ENCODE measurements at regions not wholly inside any gene's neighbourhood (a gene's known extent, or its start where the extent isn't known, plus 50 kb on each side); places are given as distances from the start of the nearest gene placed in this dataset.

DNA sequence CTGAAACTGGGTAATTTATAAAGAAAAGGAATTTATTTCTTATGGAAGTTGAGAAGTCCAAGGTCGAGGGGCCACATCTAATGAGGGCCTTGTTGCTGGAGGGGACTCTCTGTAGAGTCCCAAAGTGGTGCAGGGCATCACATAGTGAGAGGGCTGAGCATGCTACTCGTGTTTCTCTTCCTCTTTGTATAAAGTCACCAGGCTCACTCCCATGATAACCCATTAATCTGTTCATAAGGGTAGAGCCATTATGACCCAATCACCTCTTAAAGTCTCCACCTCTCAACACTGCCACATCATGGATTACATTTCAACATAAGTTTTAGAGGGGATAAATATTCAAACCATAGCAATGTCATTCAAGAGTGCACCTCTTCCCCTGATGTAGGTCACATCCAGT lies 79.1 kb upstream of the ATP2B1 start:
- no peaks in the 10 kb centered on the region for H3K36me3 ChIP-seq
- intact Hi-C loops (cut with DNase I), result no loop called here
- no peaks in the 10 kb centered on the region for H3K4me1 ChIP-seq
- no peaks in the 10 kb centered on the region for H3K9me3 ChIP-seq
- no peak overlapping the region for H3K27ac ChIP-seq
- 56 to 77% methylated on average over 2 of the region's 2 CpGs for WGBS, 2 donors
- DNase-seq, result no peak
- H3K27me3 ChIP-seq, result no peaks in the 10 kb centered on the region
- TF ChIP-seq, protein P1, sequence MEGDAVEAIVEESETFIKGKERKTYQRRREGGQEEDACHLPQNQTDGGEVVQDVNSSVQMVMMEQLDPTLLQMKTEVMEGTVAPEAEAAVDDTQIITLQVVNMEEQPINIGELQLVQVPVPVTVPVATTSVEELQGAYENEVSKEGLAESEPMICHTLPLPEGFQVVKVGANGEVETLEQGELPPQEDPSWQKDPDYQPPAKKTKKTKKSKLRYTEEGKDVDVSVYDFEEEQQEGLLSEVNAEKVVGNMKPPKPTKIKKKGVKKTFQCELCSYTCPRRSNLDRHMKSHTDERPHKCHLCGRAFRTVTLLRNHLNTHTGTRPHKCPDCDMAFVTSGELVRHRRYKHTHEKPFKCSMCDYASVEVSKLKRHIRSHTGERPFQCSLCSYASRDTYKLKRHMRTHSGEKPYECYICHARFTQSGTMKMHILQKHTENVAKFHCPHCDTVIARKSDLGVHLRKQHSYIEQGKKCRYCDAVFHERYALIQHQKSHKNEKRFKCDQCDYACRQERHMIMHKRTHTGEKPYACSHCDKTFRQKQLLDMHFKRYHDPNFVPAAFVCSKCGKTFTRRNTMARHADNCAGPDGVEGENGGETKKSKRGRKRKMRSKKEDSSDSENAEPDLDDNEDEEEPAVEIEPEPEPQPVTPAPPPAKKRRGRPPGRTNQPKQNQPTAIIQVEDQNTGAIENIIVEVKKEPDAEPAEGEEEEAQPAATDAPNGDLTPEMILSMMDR (IDR thresholded peaks at IDR 0.05), result no peak
- TF ChIP-seq POLR2A (IDR thresholded peaks at IDR 0.05), result no peak
- H3K4me3 ChIP-seq (replicated peaks in 1 of 3), result no peak overlapping the region

DNA sequence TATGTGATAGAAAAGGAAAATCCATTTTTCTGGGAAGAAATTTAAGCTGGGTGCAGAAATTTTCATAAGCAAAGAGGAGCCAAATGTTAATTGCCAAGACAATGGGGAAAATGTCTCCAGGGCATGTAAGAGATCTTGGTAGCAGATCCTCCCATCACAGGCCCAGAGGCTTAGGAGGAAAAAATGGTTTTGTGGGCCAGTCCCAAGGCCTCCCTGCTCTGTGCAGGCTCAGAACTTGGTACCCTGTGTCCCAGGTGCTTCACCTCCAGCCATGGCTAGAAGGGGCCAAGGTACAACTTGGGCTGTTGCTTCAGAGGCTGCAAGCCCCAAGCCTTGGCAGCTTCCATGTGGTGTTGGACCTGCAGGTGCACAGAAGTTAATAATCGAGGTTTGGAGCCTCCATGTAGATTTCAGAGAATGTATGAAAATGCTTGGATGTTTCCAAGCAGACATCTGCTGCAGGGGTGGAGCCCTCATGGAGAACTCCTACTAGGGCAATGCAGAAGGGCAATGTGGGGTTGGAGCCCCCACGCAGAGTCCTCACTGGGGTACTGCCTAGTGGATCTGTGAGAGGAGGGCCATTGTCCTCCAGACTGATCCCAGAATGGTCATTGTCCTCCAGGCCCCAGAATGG lies 77.7 kb upstream of the ATP2B1 start:
- H3K4me1 ChIP-seq, result no peaks in the 10 kb centered on the region
- no peaks in the 10 kb centered on the region for H3K36me3 ChIP-seq
- no peaks in the 10 kb centered on the region for H3K9me3 ChIP-seq
- no peaks in the 10 kb centered on the region for H3K27me3 ChIP-seq
- no peak for DNase-seq
- no peak overlapping the region for H3K4me3 ChIP-seq (replicated peaks in 1 of 3)
- 82 to 92% methylated on average over 2 of the region's 2 CpGs for WGBS, 2 donors
- no peak overlapping the region for H3K27ac ChIP-seq
- TF ChIP-seq POLR2A (IDR thresholded peaks at IDR 0.05), result no peak
- TF ChIP-seq, protein P1 (IDR thresholded peaks at IDR 0.05), result no peak
- intact Hi-C loops (cut with DNase I), result no loop called here

DNA sequence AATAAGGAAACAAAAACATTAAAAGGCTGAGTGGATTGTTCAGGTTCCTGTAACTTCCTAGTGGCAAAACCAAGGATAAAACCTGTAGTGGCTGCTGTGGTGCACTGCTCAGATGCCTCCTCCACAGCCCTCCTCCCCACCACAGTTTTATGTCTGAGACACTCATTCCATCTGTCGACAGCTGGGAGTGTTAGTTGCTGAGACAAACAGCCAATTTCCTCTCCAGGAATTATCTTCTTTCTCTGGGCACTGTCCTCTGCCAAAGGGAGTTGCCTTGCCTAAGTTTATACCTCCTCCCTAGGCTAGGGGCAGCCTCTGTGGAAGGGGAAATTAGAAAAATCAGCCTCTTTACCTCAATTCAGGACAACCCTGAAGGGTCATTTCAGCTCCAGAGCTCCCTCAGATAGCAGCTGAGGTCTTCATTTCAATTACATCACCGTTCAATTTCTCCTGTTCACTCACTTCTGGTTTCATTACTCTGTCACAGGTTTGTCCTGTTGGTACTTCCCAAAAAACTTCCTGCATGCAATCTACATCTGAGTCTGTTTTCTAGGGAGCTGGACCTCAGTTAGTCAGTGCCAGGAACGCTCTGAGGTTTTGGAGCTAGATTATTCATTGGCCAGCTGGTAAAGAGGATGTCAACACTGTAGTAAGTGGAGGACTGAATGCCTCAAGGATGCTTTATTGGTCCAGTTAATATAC lies 74.9 kb upstream of the ATP2B1 start:
- no peaks in the 10 kb centered on the region for H3K36me3 ChIP-seq
- DNase-seq, result no peak
- H3K4me3 ChIP-seq (replicated peaks in 1 of 3), result no peak overlapping the region
- intact Hi-C loops (cut with DNase I), result no loop called here
- no peaks in the 10 kb centered on the region for H3K27me3 ChIP-seq
- no peaks in the 10 kb centered on the region for H3K4me1 ChIP-seq
- TF ChIP-seq, protein P1 (IDR thresholded peaks at IDR 0.05), result no peak
- TF ChIP-seq POLR2A (IDR thresholded peaks at IDR 0.05), result no peak
- WGBS, 2 donors, result 48 to 53% methylated on average over 3 of the region's 3 CpGs
- no peak overlapping the region for H3K27ac ChIP-seq
- no peaks in the 10 kb centered on the region for H3K9me3 ChIP-seq

DNA sequence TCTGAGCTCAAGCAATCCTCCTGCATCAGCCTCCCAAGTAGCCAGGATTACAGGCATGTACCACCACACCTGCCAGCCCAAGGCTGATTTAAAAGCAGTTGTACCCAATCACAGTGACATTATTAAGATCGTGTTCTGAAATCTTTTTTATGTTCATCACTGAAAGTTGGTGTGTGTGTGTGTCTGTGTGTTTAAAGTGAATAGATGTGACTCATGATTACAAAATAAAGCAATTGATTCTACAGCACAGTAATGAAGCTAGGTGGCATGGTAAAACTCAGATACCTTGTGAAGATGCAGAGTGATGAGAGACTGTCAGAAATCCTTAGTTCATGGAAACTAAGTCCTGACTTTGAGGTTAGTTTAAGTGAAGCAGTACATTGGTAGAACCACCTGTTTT lies 74.2 kb upstream of the ATP2B1 start:
- no peak for DNase-seq
- H3K27ac ChIP-seq, result no peak overlapping the region
- no peak for TF ChIP-seq POLR2A (IDR thresholded peaks at IDR 0.05)
- H3K4me1 ChIP-seq, result no peaks in the 10 kb centered on the region
- intact Hi-C loops (cut with DNase I), result no loop called here
- no peaks in the 10 kb centered on the region for H3K36me3 ChIP-seq
- WGBS, 2 donors, result 86 to 89% methylated on average over 1 of the region's 1 CpG
- H3K4me3 ChIP-seq (replicated peaks in 1 of 3), result no peak overlapping the region
- no peaks in the 10 kb centered on the region for H3K27me3 ChIP-seq
- H3K9me3 ChIP-seq, result no peaks in the 10 kb centered on the region

DNA sequence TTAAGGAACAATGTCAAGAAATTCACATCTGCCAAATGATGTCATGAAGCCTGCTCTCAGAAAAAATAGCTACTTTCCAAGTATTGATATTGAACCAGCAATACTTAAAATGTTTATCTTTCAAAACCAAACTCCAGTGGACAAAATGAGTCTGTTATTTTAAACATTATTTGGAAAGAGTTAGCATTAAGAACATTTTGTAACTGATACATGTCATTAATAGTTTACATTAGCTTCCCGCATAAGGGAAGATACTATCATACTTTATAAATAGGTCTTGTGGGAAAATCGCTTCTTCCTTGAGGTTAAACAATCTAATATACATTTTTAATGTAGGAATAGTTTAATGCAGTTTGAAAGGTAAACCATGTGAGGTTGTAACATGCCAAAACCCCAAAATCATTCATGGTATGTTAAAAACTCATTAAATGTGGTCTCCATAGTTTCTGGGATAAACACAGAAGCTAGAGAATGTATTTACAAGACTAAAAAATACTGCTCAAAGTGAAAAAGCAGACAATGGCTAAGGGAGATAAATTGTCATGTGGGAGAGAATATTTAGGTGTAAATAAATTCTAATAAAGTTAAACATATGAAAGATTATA lies 73.4 kb upstream of the ATP2B1 start:
- WGBS, 2 donors, result 87 to 88% methylated on average over 2 of the region's 2 CpGs
- no peaks in the 10 kb centered on the region for H3K36me3 ChIP-seq
- H3K4me1 ChIP-seq, result no peaks in the 10 kb centered on the region
- no peaks in the 10 kb centered on the region for H3K9me3 ChIP-seq
- H3K4me3 ChIP-seq (replicated peaks in 1 of 3), result no peak overlapping the region
- no peak overlapping the region for H3K27ac ChIP-seq
- no peaks in the 10 kb centered on the region for H3K27me3 ChIP-seq
- intact Hi-C loops (cut with DNase I), result no loop called here
- no peak for TF ChIP-seq POLR2A (IDR thresholded peaks at IDR 0.05)
- TF ChIP-seq, protein P1 (IDR thresholded peaks at IDR 0.05), result no peak
- no peak for DNase-seq

Data from thyroid gland (tissue), 4 donors.